ENCODE measurements at regions not wholly inside any gene's neighbourhood (a gene's known extent, or its start where the extent isn't known, plus 50 kb on each side); places are given as distances from the start of the nearest gene placed in this dataset.

- TF ChIP-seq POLR2AphosphoS5 (IDR thresholded peaks at IDR 0.05; ENCODE audit: insufficient read depth in 1 of 2, low read depth in 1 of 2): no peak
- no peak for TF ChIP-seq CTCF (IDR thresholded peaks at IDR 0.05)
- TF ChIP-seq POLR2A (IDR thresholded peaks at IDR 0.05): no peak
- Histone ChIP-seq H3K9me3 (no peaks in the 10 kb centered on the region), H3K4me1 (no peaks in the 10 kb centered on the region), H3K27me3 (no peaks in the 10 kb centered on the region), H3K27ac (no peak overlapping the region), H3K4me3 (no peak overlapping the region), H3K36me3 (no peaks in the 10 kb centered on the region)
- intact Hi-C loops (cut with DNase I): no loop called here
- DNase-seq (ENCODE audit: extremely low spot score in 2 of 2): no peak
These were observed 445.7 kb downstream of the TOX3 start for GRCh38 chr16:52101246-52101645.

GRCh38 chr16:52099382-52099781, 447.6 kb downstream of the TOX3 start:
- intact Hi-C loops (cut with DNase I): no loop called here
- no peak overlapping the region for H3K27ac ChIP-seq

GRCh38 chr16:52095471-52095870, 451.5 kb downstream of the TOX3 start:
- no peaks in the 10 kb centered on the region for H3K9me3 ChIP-seq
- no peak for DNase-seq (ENCODE audit: extremely low spot score in 2 of 2)
- intact Hi-C loops (cut with DNase I): no loop called here
- H3K4me3 ChIP-seq: no peak overlapping the region
- H3K27me3 ChIP-seq: no peaks in the 10 kb centered on the region
- no peak overlapping the region for H3K27ac ChIP-seq
- TF ChIP-seq POLR2AphosphoS5 (IDR thresholded peaks at IDR 0.05; ENCODE audit: insufficient read depth in 1 of 2, low read depth in 1 of 2): no peak
- TF ChIP-seq POLR2A (IDR thresholded peaks at IDR 0.05): no peak
- TF ChIP-seq CTCF (IDR thresholded peaks at IDR 0.05): no peak
- H3K36me3 ChIP-seq: no peaks in the 10 kb centered on the region
- H3K4me1 ChIP-seq: no peaks in the 10 kb centered on the region

More at GRCh38 chr16:52099382-52099781, 447.6 kb downstream of the TOX3 start:
- Histone ChIP-seq H3K4me1 (no peaks in the 10 kb centered on the region), H3K27me3 (no peaks in the 10 kb centered on the region), H3K4me3 (no peak overlapping the region), H3K9me3 (no peaks in the 10 kb centered on the region), H3K36me3 (no peaks in the 10 kb centered on the region)
- TF ChIP-seq POLR2A (IDR thresholded peaks at IDR 0.05) (no peak), POLR2AphosphoS5 (IDR thresholded peaks at IDR 0.05; ENCODE audit: insufficient read depth in 1 of 2, low read depth in 1 of 2) (no peak), CTCF (IDR thresholded peaks at IDR 0.05) (no peak)
- no peak for DNase-seq (ENCODE audit: extremely low spot score in 2 of 2)

- intact Hi-C loops (cut with DNase I): no loop called here
- H3K4me3 ChIP-seq: no peak overlapping the region
- H3K27me3 ChIP-seq: no peaks in the 10 kb centered on the region
- H3K4me1 ChIP-seq: no peaks in the 10 kb centered on the region
- no peak for DNase-seq (ENCODE audit: extremely low spot score in 2 of 2)
- no peaks in the 10 kb centered on the region for H3K36me3 ChIP-seq
- H3K27ac ChIP-seq: no peak overlapping the region
- H3K9me3 ChIP-seq: no peaks in the 10 kb centered on the region
- TF ChIP-seq POLR2AphosphoS5 (IDR thresholded peaks at IDR 0.05; ENCODE audit: insufficient read depth in 1 of 2, low read depth in 1 of 2) (no peak), POLR2A (IDR thresholded peaks at IDR 0.05) (no peak), CTCF (IDR thresholded peaks at IDR 0.05) (no peak)
These were observed 454.8 kb downstream of the TOX3 start for GRCh38 chr16:52092126-52092525.

- Histone ChIP-seq H3K4me3 (no peak overlapping the region), H3K36me3 (no peaks in the 10 kb centered on the region), H3K9me3 (no peaks in the 10 kb centered on the region), H3K27ac (no peak overlapping the region), H3K27me3 (no peaks in the 10 kb centered on the region), H3K4me1 (no peaks in the 10 kb centered on the region)
- no peak for TF ChIP-seq POLR2A (IDR thresholded peaks at IDR 0.05)
- no peak for TF ChIP-seq CTCF (IDR thresholded peaks at IDR 0.05)
- TF ChIP-seq POLR2AphosphoS5 (IDR thresholded peaks at IDR 0.05; ENCODE audit: insufficient read depth in 1 of 2, low read depth in 1 of 2): no peak
- intact Hi-C loops (cut with DNase I): no loop called here
- DNase-seq (ENCODE audit: extremely low spot score in 2 of 2): no peak
These were observed 456.9 kb downstream of the TOX3 start for GRCh38 chr16:52090080-52090479.

Data from vagina (tissue), 2 donors.